Pulmonary artery endothelial cell (primary cell): ENCODE measurements at regions not wholly inside any gene's neighbourhood (a gene's known extent, or its start where the extent isn't known, plus 50 kb on each side); places are given as distances from the start of the nearest gene placed in this dataset.

Source experiments
- DNase-seq: peaks from one replicate; pipeline ENCODE4 v3.0.0-alpha.2; 2011; ENCODE audit warnings: low read depth, low spot score

DNA sequence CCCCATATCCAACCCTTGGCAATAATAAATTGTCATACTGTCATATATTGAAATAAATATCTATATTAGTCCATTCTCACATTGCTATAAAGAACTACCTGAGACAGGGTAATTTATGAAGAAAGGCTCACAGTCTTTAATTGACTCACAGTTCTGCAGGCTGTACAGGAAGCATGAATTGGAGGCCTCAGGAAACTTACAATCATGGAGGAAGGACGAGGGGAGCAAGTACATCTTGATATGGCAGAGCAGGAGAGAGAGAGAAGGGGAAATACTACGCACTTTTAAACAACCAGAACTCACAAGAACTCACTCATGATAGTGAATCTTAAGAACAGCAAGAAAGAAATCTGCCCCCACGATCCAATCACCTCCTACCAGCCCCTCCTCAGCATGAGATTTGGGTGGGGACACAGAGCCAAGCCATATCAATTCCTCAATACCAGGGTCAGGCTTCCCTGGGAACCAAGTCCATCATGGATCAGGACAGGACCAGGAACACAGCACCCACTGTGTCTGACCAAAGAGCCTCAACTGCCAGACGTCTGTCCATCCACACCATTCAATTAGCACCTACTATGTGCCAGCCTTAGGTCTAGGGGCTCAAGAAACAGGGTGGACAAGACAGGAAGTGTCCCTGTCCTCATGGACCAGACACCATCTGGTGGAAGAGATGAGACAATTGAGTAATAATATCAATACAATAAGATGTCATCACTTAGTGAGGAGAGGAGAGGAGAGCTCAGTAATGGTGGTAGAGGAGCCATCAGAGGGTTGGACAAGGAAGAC, 56.9 kb upstream of the TOP3B start:
- DNase-seq = no peak

DNA sequence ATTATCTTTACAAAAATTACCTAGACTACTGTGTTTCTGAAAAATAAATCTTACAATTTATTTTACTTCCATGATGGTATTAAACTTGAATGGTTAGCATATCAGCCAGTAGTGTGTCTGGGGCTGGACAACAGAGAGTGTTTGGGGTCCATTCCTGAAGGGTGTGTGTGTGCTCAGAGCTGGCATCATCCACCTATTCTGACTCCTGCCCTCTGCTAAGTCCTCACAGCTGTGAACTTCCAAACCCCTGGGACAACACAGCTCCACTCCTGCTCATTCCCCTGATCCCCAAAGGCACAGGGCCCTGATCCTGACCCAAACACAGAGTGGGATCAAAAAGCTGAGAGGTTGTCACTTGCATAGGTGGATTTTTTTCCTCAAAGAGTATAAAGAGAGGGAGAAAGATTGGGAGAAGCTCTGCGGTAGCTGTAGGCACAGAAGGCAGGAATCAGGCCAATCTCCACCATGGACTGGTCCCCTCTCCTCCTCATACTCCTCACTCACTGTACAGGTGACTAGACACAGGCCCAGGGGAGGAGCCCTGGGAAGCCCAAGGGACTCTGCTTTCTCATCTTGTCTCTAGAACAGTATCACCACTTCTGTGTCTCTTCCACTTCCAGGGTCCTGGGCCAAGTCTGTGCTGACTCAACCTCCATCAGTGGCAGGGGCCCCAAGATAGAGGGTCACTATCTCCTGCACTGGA, 55.7 kb upstream of the TOP3B start:
- DNase-seq = no peak

DNA sequence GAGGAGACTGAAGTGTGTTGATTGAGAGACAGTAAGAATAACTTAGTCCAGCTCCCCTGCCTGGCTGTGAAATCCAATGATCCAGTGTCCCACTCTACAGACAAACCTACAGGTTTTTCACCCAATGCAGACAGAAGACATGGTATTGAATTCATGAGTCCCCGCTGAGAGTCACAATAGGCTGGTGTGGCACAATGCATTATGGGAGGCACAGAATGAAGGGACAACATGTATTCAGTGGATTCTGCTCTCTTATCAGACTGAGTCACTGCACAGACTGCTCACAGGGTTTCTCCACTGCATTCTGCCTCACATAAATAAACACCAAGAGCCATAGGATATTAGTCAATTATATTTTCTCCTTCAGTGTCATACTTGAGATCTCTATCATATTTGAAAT, 55.2 kb upstream of the TOP3B start:
- DNase-seq = peak; percentile 36

DNA sequence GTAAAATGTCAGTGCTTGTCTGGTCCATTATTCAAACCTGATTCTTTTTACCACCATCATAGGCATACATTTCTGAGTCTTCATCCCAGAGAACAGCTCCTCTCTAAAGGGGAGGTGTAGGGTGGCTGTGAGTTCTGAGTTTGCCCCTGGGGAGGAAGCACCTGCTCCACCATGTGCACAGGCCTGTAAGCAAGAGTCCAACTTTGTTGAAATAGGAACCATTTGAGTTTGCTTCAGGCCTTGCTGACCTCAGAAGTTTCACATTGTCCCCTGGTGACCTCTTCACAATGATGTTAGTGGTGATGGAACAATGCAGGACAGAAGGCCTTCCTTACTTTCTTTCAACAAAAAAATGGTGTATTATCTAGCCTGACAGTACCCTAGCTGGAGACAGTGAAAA, 54.6 kb upstream of the TOP3B start:
- peak; percentile 20 for DNase-seq

DNA sequence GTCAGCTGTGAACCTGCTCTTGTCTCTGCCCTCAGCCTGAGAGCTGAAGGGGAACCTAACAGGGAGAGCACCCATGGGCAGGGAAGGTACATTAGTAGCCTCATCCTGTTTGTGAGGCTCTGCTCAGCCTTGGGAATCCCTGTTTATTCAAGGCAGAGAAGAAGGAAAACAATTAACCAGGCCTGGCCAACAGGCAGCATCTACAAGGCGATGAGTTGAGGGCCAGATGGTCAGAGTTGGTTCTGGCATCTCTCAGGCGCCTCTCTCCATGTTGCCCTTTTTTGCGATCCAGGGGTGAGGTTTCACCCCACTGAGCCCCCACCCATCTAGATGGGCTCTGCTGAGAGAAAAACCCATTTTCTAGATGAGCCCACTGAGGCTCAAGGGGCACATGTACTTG, 54.0 kb upstream of the TOP3B start:
- DNase-seq = no peak

DNA sequence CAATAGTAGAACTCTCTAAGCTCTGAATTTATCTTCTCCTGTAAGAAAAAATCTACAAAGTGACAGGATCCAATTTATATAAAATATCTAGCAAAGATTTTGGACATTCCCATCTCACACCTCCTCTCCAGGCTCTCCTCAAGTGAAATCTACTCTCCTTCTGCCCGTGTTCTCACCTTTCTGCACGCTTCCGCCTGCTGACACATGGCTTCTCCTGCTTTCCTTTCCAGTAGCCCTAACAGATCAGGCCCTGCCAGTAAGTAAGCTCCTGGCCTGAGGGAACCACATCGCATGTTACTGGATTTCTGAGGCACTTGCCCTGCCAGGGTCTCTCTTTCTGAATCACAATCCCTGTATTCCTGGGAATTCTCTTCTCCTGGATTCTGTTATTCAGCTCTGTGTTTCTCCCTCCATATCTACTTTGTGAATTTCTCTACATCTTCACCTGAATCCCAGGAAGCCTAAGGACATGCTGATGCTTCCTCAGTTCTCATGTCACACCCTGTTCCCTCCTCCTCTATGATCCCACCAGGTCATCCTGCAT, 53.3 kb upstream of the TOP3B start:
- no peak for DNase-seq

DNA sequence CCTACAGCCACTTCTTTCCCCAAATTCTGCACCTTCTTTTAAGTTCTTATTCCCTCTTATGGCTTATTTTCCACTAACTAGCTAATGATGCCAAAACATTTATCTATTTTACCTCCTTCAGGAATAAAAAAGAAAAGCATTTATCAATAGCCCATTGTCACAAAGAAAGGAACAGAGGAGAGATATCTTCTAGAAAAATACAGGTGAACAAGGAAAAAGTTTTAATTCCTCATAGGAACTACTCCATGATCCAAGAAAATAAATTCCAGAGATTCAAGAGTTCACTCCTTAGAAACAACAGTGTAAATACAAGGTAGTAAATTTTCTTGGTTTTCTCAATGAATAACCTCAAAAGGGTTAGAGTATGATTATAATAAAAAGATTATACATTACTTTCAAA, 52.6 kb upstream of the TOP3B start:
- DNase-seq = no peak

DNA sequence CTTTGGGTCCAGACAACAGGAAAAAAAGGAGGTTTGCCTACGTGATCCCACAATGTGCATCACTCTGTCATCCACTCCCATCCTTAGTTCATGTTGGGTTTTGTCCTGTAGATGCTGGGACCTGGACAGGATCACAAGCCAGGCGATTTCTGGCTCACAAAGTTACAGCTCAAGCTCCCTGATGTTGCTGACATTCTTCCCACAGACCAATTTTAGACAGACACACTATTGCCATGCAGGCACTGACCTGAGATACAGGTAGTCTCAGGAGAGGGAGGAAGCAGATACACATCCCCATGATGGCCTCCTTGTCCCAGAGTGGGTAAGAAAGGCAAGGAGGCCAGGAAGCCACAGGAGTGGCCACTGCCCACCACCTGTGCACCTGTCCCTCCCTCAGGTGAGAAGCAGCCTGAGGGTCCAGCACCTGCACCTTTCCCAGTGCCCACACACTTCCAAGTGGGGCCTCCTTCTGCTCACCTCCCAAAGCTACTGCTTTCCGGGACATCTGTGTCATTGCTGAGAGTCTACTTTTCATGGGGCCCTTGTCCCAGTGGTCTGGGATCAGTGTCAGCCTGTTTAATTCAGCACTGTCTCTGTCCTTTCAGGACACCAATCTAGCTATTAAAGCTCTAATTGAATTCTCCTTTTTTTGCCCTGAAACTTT, 52.0 kb upstream of the TOP3B start:
- no peak for DNase-seq

DNA sequence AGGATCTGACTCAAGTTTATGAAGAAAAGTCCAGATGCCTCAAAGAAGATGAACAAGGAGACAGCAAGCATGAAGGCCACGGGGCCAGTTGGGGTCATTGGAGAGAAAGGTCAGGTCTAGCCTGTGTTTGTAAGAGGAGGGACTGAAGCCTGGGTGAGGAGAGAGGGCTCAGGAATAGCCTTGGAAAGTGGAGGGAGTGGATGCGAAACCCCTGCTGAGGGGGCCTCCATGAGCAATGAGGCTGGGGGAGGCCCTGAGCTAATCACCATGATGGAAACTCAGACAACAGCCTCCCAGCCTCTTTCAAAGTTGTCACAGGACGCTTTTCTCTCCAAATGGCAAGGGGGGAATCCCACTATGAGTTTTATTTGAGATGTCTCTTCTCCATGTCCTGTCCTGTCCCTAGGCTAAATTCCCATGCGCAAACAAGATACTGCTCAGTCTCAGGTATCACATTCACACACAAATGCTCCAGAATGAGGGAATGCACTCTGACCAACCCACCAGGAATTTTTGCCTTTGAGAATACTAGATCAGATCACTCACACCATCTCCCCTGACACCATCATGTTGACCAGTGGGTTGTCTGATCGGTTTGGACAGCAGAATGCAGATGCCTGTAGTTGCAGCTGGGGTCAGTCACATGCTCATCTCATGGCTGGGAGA, 51.3 kb upstream of the TOP3B start:
- DNase-seq = no peak

DNA sequence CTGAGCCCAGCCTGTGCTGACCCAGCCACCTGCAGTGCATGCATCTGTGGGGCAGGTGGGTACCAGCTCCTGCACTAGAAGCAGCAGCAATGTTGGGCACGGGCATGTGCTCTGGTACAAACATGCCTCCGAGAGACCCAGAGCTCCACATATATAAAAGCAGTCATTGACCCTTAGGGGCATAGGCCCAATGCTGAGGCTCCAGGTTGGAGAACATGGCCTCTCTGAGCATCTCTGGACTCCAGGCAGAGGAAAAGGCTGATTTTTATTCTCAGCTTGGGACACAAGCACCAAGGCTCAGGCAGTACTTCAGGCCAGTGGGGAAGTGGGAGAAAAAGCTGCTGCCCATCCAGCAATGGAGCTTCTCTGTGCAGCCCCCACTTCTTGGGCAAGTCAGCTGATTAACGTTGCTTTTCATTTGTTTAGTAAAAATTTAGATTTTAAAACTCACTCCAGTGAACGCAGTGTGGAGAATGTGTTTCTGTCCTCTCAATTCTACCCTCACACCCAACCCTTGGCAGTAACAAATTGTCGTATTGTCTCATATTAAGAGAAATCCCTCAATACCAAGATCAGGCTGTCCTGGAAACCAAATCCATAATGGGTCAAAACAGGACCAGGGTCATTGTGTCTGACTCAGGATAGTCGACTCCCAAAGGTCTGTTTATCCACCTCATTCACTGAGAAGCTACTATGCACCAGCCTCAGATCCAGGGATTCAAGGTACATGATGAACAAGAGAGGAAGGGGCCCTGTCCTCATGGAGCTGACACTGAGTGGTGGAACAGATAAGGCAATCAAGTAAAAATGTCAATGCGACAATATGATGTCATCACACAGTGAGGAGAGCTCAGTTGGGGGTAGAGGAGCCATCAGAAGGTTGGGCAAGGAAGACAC, 50.6 kb upstream of the TOP3B start:
- DNase-seq = no peak

DNA sequence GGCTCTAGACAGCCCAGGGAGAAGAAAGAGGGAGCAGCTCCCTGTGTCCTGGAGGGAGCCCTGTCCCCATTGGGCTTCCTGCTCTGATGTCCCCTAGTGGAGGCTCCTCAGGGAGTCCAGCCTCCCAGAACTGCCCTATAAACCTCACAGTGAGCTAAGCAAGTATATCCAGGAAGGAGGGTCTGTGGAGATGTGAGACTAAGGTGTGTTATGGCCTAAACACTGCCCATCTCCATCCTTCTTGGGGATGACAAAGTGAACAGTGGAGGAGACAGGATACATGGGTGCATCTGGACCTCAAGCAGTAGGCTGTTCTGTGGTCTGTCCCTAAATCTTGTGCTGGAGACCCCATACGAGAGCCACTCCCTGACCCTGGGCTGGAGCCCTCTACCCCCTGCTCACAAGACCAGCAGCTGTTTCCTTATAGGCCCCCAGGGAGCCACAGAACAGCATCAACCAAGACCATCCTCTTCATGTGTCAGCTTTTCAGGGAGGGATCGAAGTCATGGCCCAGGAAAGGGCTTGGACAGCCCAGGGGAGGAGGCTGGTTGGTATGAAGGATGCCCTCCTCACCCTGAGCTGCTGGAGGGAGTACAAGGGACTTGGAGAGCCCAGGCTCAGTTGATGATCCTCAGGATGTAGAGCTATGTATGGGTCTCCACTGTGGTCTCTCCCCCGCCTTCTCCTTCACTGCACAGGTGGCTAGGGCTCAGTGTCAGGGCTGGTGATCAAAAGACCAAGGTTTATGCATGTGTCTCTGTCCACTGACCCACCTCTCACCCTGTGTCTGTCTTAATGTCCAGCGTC, 49.7 kb upstream of the TOP3B start:
- no peak for DNase-seq
